ENCODE measurements at regions not wholly inside any gene's neighbourhood (a gene's known extent, or its start where the extent isn't known, plus 50 kb on each side); places are given as distances from the start of the nearest gene placed in this dataset.
"Not testable (repeated sequence)": the region's sequence is repeated elsewhere in the genome, so short reads cannot be mapped to it uniquely, and the experiment has no call there.

DNA sequence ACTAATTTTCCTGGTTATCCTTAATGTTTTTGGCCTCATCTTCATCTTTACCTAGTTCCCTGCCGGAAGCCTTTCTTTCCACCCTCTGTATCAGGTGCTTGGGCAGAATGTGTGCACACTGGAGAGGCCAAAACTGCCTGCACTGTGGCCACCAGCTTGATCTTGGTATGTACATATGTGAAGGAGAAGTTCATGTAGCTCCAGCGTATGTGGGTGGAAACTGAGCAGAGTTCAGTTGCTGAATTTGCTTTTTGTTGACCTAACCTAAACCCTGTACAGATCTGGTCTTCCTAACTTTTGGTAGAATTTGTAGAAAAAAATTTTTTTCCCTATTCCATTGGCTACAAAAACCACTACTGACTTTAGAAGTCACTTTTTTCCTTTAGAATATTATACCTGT is 65.9 kb upstream of the IGSF10 start:
- H3K27me3 Mint-ChIP-seq, result peaks cover 9% of the 10 kb centered on the region
- H3K36me3 Mint-ChIP-seq (ENCODE audit: low read depth), result no peaks in the 10 kb centered on the region
- DNase-seq (no peak), ATAC-seq (ENCODE audit: low read depth) (no peak)
- H3K4me1 Mint-ChIP-seq, result no peaks in the 10 kb centered on the region
- ChIA-PET CTCF (no interaction called here), POLR2A (no interaction called here)
- H3K9me3 Mint-ChIP-seq, result no peaks in the 10 kb centered on the region
- no peak overlapping the region for H3K4me3 Mint-ChIP-seq
- intact Hi-C loops (cut with micrococcal nuclease), result no loop called here
- H3K27ac Mint-ChIP-seq, result no peak overlapping the region
- TF ChIP-seq CTCF (IDR thresholded peaks at IDR 0.05), result no peak

DNA sequence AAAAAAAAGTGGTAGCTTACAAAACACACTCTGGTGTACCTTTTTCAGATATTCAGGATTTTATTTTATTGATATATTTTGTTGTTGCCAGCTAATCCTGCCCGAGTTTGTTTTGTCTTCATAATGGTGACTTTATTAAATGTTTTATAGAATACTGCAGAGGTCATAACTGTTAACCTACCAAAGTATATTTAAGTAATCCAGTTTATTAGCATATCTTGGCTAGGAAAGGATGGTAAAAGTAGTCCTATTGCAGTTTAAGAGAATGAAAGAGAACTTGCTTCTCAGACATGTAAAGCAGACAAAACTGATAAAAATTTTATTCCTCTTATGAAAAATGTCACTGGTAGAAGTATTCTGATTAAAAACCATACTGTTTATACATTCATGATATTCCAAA is 59.2 kb upstream of the IGSF10 start:
- no peak for ATAC-seq (ENCODE audit: low read depth)
- CTCF ChIA-PET, result no interaction called here
- Mint-ChIP-seq H3K4me3 (no peak overlapping the region), H3K4me1 (no peaks in the 10 kb centered on the region), H3K9me3 (peaks cover 5% of the 10 kb centered on the region), H3K27ac (no peak overlapping the region), H3K36me3 (ENCODE audit: low read depth) (no peaks in the 10 kb centered on the region), H3K27me3 (peaks cover 2% of the 10 kb centered on the region)
- POLR2A ChIA-PET, result no interaction called here
- intact Hi-C loops (cut with micrococcal nuclease), result no loop called here
- no peak for DNase-seq
- TF ChIP-seq CTCF (IDR thresholded peaks at IDR 0.05), result no peak

GRCh38 chr3:151511433-151511832 is 50.6 kb upstream of the IGSF10 start:
- ATAC-seq (ENCODE audit: low read depth); POLR2A ChIA-PET; CTCF ChIA-PET; H3K36me3 Mint-ChIP-seq (ENCODE audit: low read depth); H3K27me3 Mint-ChIP-seq; H3K9me3 Mint-ChIP-seq; DNase-seq; H3K4me3 Mint-ChIP-seq; H3K27ac Mint-ChIP-seq; intact Hi-C loops (cut with micrococcal nuclease); H3K4me1 Mint-ChIP-seq: not testable (repeated sequence)
